CD4-positive, alpha-beta T cell treated with Interleukin-1 beta for 1 hour (primary cell): ENCODE measurements at regions not wholly inside any gene's neighbourhood (a gene's known extent, or its start where the extent isn't known, plus 50 kb on each side); places are given as distances from the start of the nearest gene placed in this dataset.

Experiments
- DNase-seq, 2 donors: peaks; one replicate each; pipeline ENCODE4 v3.0.0-alpha.2; 2020 to 2022

GRCh38 chr2:509888-510287 is 167.3 kb downstream of the TMEM18 start:
- DNase-seq = no peak

GRCh38 chr2:508121-508520 is 169.1 kb downstream of the TMEM18 start:
- no peak for DNase-seq

GRCh38 chr2:506866-507265 is 170.3 kb downstream of the TMEM18 start:
- no peak for DNase-seq

- no peak for DNase-seq
Measured at GRCh38 chr2:506451-506850, 170.8 kb downstream of the TMEM18 start.

- DNase-seq = no peak
Measured at GRCh38 chr2:505941-506340, 171.3 kb downstream of the TMEM18 start.

- DNase-seq = no peak
Measured at GRCh38 chr2:503288-503999, 173.8 kb downstream of the TMEM18 start.

- no peak for DNase-seq
Measured at GRCh38 chr2:502831-503230, 174.4 kb downstream of the TMEM18 start.

- DNase-seq = no peak
Measured at GRCh38 chr2:501667-502066, 175.5 kb downstream of the TMEM18 start.

- DNase-seq = no peak
Measured at GRCh38 chr2:501130-501529, 176.1 kb downstream of the TMEM18 start.

GRCh38 chr2:499726-500125 is 177.5 kb downstream of the TMEM18 start:
- DNase-seq = no peak

GRCh38 chr2:498493-499178 is 178.6 kb downstream of the TMEM18 start:
- DNase-seq = no peak

GRCh38 chr2:497770-498492 is 179.3 kb downstream of the TMEM18 start:
- no peak for DNase-seq

- DNase-seq = no peak
Measured at GRCh38 chr2:496729-497128, 180.5 kb downstream of the TMEM18 start.

- DNase-seq = no peak
Measured at GRCh38 chr2:495745-496275, 181.4 kb downstream of the TMEM18 start.

GRCh38 chr2:494853-495252 is 182.4 kb downstream of the TMEM18 start:
- DNase-seq = no peak

GRCh38 chr2:493228-493627 is 184.0 kb downstream of the TMEM18 start:
- DNase-seq = no peak

- DNase-seq = no peak
Measured at GRCh38 chr2:492178-492577, 185.0 kb downstream of the TMEM18 start.

GRCh38 chr2:489838-490237 is 187.4 kb downstream of the TMEM18 start:
- DNase-seq = no peak

GRCh38 chr2:489084-489483 is 188.1 kb downstream of the TMEM18 start:
- DNase-seq = no peak

GRCh38 chr2:487186-488079 is 189.8 kb downstream of the TMEM18 start:
- DNase-seq = no peak

- DNase-seq = no peak
Measured at GRCh38 chr2:486371-486770, 190.8 kb downstream of the TMEM18 start.

- DNase-seq = no peak
Measured at GRCh38 chr2:481388-481787, 193.5 kb upstream of the ALKAL2 start.
